CD4-positive, CD25-positive, alpha-beta regulatory T cell (primary cell): ENCODE measurements at regions not wholly inside any gene's neighbourhood (a gene's known extent, or its start where the extent isn't known, plus 50 kb on each side); places are given as distances from the start of the nearest gene placed in this dataset.

Experiments
- ATAC-seq, 2 donors: fragments of 150-1000 bp; cut with Tn5 transposase; one replicate each; pipeline ENCODE4 v1.10.0; 2021; ENCODE audit warnings: low read depth in 2 of 2, moderate number of reproducible peaks in 2 of 2, moderate library complexity in 1 of 2
- DNase-seq, 3 donors: peaks; one replicate each; pipeline versions ENCODE4 v3.0.0 to v3.0.0-alpha.2; 2012 to 2022; ENCODE audit warnings: mixed read lengths in 1 of 3
- H3K27ac ChIP-seq: one replicate; pipeline ENCODE4 v1.7.0; 2013; ENCODE audit warnings: mild to moderate bottlenecking, low read length; ENCODE audit not compliant: insufficient read depth, poor library complexity, severe bottlenecking
- H3K27me3 ChIP-seq: one replicate; pipeline ENCODE4 v1.7.0; 2013; ENCODE audit warnings: low read length; ENCODE audit not compliant: control insufficient read depth, insufficient read depth
- H3K36me3 ChIP-seq: one replicate; pipeline ENCODE4 v1.7.0; 2013; ENCODE audit warnings: mild to moderate bottlenecking, low read length, moderate library complexity; ENCODE audit not compliant: control insufficient read depth, insufficient read depth
- H3K4me1 ChIP-seq: 2 replicates; pipeline ENCODE4 v1.7.0; 2013; ENCODE audit warnings: mild to moderate bottlenecking, low read length; ENCODE audit not compliant: insufficient read depth, control insufficient read depth, poor library complexity, severe bottlenecking
- H3K4me3 ChIP-seq: one replicate; pipeline ENCODE4 v1.7.0; 2013; ENCODE audit warnings: low read depth, mild to moderate bottlenecking, low read length, moderate library complexity
- H3K9me3 ChIP-seq, 2 experiments: 1 replicate in 1 of 2; 2 replicates in 1 of 2; pipeline ENCODE4 v1.7.0; 2013; ENCODE audit warnings: low read length in 2 of 2, mild to moderate bottlenecking in 1 of 2, moderate library complexity in 1 of 2; ENCODE audit not compliant: control insufficient read depth in 2 of 2
- H3K27ac Mint-ChIP-seq, 3 donors: one replicate each; pipeline ENCODE4 v1.8.0; 2020 to 2022; ENCODE audit warnings: mild to moderate bottlenecking in 3 of 3, mixed read lengths in 3 of 3, moderate library complexity in 2 of 3
- H3K27me3 Mint-ChIP-seq: one replicate; pipeline ENCODE4 v1.8.0; 2022; ENCODE audit warnings: mild to moderate bottlenecking, mixed read lengths
- H3K36me3 Mint-ChIP-seq: one replicate; pipeline ENCODE4 v1.8.0; 2020; ENCODE audit warnings: mixed read lengths
- H3K4me1 Mint-ChIP-seq, 4 donors: one replicate each; pipeline ENCODE4 v1.8.0; 2020 to 2022; ENCODE audit warnings: mixed read lengths in 4 of 4, mild to moderate bottlenecking in 1 of 4
- H3K4me3 Mint-ChIP-seq, 4 donors: one replicate each; pipeline ENCODE4 v1.8.0; 2020 to 2022; ENCODE audit warnings: mild to moderate bottlenecking in 4 of 4, mixed read lengths in 4 of 4, moderate library complexity in 3 of 4
- H3K9me3 Mint-ChIP-seq, 7 donors: one replicate each; pipeline ENCODE4 v1.8.0; 2020 to 2022; ENCODE audit warnings: mixed read lengths in 7 of 7, mild to moderate bottlenecking in 3 of 7, moderate library complexity in 2 of 7

DNA sequence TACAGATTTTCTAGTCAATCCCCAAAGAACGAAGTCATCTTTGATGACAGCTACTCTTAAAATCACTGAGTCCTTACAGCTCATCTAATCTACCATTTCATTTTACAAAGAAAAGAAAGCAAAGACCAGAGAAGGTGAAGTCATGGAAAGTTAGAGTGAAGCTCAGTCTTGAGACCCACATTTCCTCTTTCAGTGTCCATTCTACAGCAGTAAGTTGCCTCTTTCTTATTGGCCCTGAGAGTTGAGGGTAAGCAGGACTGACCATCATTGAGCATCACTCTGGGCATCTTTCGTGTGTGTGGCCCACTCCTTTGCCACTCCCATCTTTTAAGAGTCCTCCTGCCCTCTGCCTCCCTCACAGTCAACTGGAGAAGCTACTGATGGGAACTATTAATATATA, 251.8 kb upstream of the NR4A3 start:
- ATAC-seq = no peak
- H3K36me3 ChIP-seq = no peaks in the 10 kb centered on the region
- no peak overlapping the region for H3K27ac Mint-ChIP-seq
- H3K27ac ChIP-seq = no peak overlapping the region
- no peaks in the 10 kb centered on the region for H3K9me3 Mint-ChIP-seq
- no peaks in the 10 kb centered on the region for H3K9me3 ChIP-seq
- H3K36me3 Mint-ChIP-seq = no peaks in the 10 kb centered on the region
- H3K4me3 Mint-ChIP-seq = no peak overlapping the region
- peaks cover 2% of the 10 kb centered on the region for H3K27me3 ChIP-seq
- H3K27me3 Mint-ChIP-seq = peaks cover 4% of the 10 kb centered on the region
- H3K4me1 ChIP-seq = no peaks in the 10 kb centered on the region
- peaks cover 0 to 1% (median 0%) of the 10 kb centered on the region in 4 donors for H3K4me1 Mint-ChIP-seq
- no peak for DNase-seq
- H3K4me3 ChIP-seq = no peak overlapping the region

- Histone ChIP-seq H3K27me3 (peaks cover 2% of the 10 kb centered on the region), H3K9me3 (no peaks in the 10 kb centered on the region), H3K4me3 (no peak overlapping the region), H3K27ac (no peak overlapping the region), H3K4me1 (no peaks in the 10 kb centered on the region), H3K36me3 (no peaks in the 10 kb centered on the region)
- ATAC-seq (no peak), DNase-seq (no peak)
- Mint-ChIP-seq H3K4me1 (peaks cover 0 to 1% (median 0%) of the 10 kb centered on the region in 4 donors), H3K27me3 (peaks cover 4% of the 10 kb centered on the region), H3K9me3 (no peaks in the 10 kb centered on the region), H3K4me3 (no peak overlapping the region), H3K27ac (no peak overlapping the region), H3K36me3 (no peaks in the 10 kb centered on the region)
These were observed 249.1 kb upstream of the NR4A3 start for GRCh38 chr9:99572567-99572966.

DNA sequence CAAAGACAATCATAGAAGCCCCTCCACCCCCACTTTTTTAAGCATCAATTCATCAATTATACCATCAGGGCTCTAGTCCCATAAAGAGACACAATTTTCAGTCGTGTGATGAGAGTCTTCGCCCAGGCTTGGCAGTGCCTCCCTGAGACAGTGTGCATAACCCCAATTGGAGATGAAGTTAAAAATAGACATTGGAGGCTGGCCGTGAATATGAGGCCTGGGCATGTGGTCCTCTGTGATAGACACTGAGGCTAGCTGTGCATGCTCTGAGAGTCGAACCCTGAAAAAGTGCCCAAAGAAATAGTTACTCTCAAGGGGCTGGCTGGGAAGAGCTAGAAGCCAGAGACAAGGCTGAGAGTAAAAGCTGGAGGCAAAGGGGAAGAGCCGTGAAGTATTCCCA, 248.6 kb upstream of the NR4A3 start:
- H3K9me3 Mint-ChIP-seq = no peaks in the 10 kb centered on the region

GRCh38 chr9:99573886-99574285, 247.8 kb upstream of the NR4A3 start:
- Histone ChIP-seq H3K4me3 (no peak overlapping the region), H3K36me3 (no peaks in the 10 kb centered on the region), H3K27me3 (peaks cover under 1% of the 10 kb centered on the region), H3K9me3 (no peaks in the 10 kb centered on the region), H3K27ac (no peak overlapping the region), H3K4me1 (no peaks in the 10 kb centered on the region)
- Mint-ChIP-seq H3K4me3 (no peak overlapping the region), H3K27me3 (peaks cover 4% of the 10 kb centered on the region), H3K36me3 (no peaks in the 10 kb centered on the region), H3K4me1 (peaks cover 0 to 1% (median 0%) of the 10 kb centered on the region in 4 donors), H3K27ac (no peak overlapping the region), H3K9me3 (no peaks in the 10 kb centered on the region)
- no peak for DNase-seq
- no peak for ATAC-seq

More for the DNA sequence above, 248.6 kb upstream of the NR4A3 start:
- H3K27ac ChIP-seq = no peak overlapping the region
- H3K4me3 ChIP-seq = no peak overlapping the region
- no peaks in the 10 kb centered on the region for H3K4me1 ChIP-seq
- no peaks in the 10 kb centered on the region for H3K36me3 Mint-ChIP-seq
- peaks cover 2% of the 10 kb centered on the region for H3K27me3 ChIP-seq
- peaks cover 0 to 1% (median 0%) of the 10 kb centered on the region in 4 donors for H3K4me1 Mint-ChIP-seq
- no peak overlapping the region for H3K4me3 Mint-ChIP-seq
- no peak overlapping the region for H3K27ac Mint-ChIP-seq
- ATAC-seq = no peak
- H3K9me3 ChIP-seq = no peaks in the 10 kb centered on the region
- no peak for DNase-seq
- H3K36me3 ChIP-seq = no peaks in the 10 kb centered on the region
- peaks cover 4% of the 10 kb centered on the region for H3K27me3 Mint-ChIP-seq

GRCh38 chr9:99576002-99576401, 245.7 kb upstream of the NR4A3 start:
- Mint-ChIP-seq H3K4me1 (peaks cover 0 to 1% (median 0%) of the 10 kb centered on the region in 4 donors), H3K9me3 (no peaks in the 10 kb centered on the region), H3K27me3 (no peaks in the 10 kb centered on the region), H3K27ac (no peak overlapping the region), H3K36me3 (no peaks in the 10 kb centered on the region), H3K4me3 (no peak overlapping the region)
- Histone ChIP-seq H3K27me3 (no peaks in the 10 kb centered on the region), H3K4me3 (no peak overlapping the region), H3K36me3 (no peaks in the 10 kb centered on the region), H3K4me1 (no peaks in the 10 kb centered on the region), H3K9me3 (no peaks in the 10 kb centered on the region), H3K27ac (no peak overlapping the region)
- DNase-seq = no peak
- ATAC-seq = no peak

GRCh38 chr9:99576876-99577275, 244.8 kb upstream of the NR4A3 start:
- H3K9me3 ChIP-seq = no peaks in the 10 kb centered on the region
- peaks cover 0 to under 1% (median 0%) of the 10 kb centered on the region in 7 donors for H3K9me3 Mint-ChIP-seq
- H3K27me3 ChIP-seq = no peaks in the 10 kb centered on the region
- H3K27ac ChIP-seq = no peak overlapping the region
- no peaks in the 10 kb centered on the region for H3K4me1 ChIP-seq
- no peaks in the 10 kb centered on the region for H3K27me3 Mint-ChIP-seq
- no peaks in the 10 kb centered on the region for H3K36me3 Mint-ChIP-seq
- no peak overlapping the region for H3K4me3 ChIP-seq
- H3K4me3 Mint-ChIP-seq = no peak overlapping the region
- DNase-seq = no peak
- H3K27ac Mint-ChIP-seq = no peak overlapping the region
- no peaks in the 10 kb centered on the region for H3K36me3 ChIP-seq
- peaks cover 0 to 1% (median 0%) of the 10 kb centered on the region in 4 donors for H3K4me1 Mint-ChIP-seq
- ATAC-seq = no peak

DNA sequence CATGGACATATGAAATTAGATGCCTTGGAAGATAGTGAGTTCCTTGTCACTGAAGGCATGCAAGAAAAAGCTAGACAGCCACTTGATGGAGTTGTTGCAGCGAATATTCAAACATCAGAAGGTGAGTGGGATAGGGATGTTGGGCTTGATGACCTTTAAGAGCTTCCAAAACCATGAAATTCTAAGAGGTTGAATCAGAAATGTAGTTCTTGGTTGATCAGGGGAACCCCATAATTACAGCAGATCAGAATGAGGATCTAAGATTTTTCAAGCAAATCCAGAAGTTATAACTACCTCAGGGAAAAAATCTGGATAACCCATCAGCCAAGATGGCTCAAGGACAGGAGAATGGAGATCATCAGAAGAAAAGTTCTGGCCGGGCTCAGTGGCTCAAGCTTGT, 244.3 kb upstream of the NR4A3 start:
- no peaks in the 10 kb centered on the region for H3K4me1 Mint-ChIP-seq
- H3K9me3 Mint-ChIP-seq = peaks cover 0 to 1% (median 0%) of the 10 kb centered on the region in 7 donors
- Histone ChIP-seq H3K4me1 (no peaks in the 10 kb centered on the region), H3K27ac (no peak overlapping the region), H3K27me3 (no peaks in the 10 kb centered on the region), H3K36me3 (no peaks in the 10 kb centered on the region), H3K9me3 (no peaks in the 10 kb centered on the region), H3K4me3 (no peak overlapping the region)
- no peak for ATAC-seq
- H3K36me3 Mint-ChIP-seq = no peaks in the 10 kb centered on the region
- DNase-seq = no peak
- no peaks in the 10 kb centered on the region for H3K27me3 Mint-ChIP-seq
- no peak overlapping the region for H3K27ac Mint-ChIP-seq
- H3K4me3 Mint-ChIP-seq = no peak overlapping the region

DNA sequence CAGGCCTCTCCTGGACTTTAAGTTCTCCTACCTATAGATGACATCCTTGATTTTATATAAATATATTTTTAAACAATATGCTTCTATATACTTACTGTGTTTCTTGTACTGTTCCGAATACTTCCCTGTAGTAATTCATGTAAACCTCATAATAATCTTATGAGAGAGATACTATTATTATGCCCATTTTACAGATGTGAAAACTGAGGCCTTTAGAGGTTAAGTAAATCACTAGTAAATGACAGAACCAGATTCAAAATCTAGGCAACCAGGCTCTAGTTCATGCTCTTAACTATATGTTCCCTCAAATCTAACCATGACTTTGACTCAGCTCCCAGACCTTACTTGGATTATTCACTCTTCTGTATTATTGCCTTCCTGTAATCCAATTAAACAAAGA, 243.0 kb upstream of the NR4A3 start:
- Histone ChIP-seq H3K9me3 (no peaks in the 10 kb centered on the region), H3K4me1 (no peaks in the 10 kb centered on the region), H3K27ac (no peak overlapping the region), H3K27me3 (no peaks in the 10 kb centered on the region), H3K36me3 (no peaks in the 10 kb centered on the region), H3K4me3 (no peak overlapping the region)
- Mint-ChIP-seq H3K4me3 (no peak overlapping the region), H3K4me1 (no peaks in the 10 kb centered on the region), H3K36me3 (no peaks in the 10 kb centered on the region), H3K27ac (no peak overlapping the region), H3K27me3 (no peaks in the 10 kb centered on the region), H3K9me3 (peaks cover 0 to 1% (median 0%) of the 10 kb centered on the region in 7 donors)
- ATAC-seq (no peak), DNase-seq (no peak)
